Ishikawa (cell line): ENCODE measurements at regions not wholly inside any gene's neighbourhood (a gene's known extent, or its start where the extent isn't known, plus 50 kb on each side); places are given as distances from the start of the nearest gene placed in this dataset.

ENCODE experiments used
- CEBPB ChIP-seq: IDR thresholded peaks from 2 replicates; pipeline ENCODE4 v1.6.1; 2012
- EGR1 ChIP-seq: IDR thresholded peaks from 2 replicates; pipeline ENCODE4 v1.6.1; 2012
- EP300 ChIP-seq: IDR thresholded peaks from 2 replicates; pipeline ENCODE4 v1.6.1; 2012; ENCODE audit warnings: borderline replicate concordance
- FOXM1 ChIP-seq: IDR thresholded peaks from 2 replicates; pipeline ENCODE4 v1.6.1; 2012; ENCODE audit warnings: low read depth, borderline replicate concordance
- MAX ChIP-seq: IDR thresholded peaks from 2 replicates; pipeline ENCODE4 v1.6.1; 2012
- TAF1 ChIP-seq: IDR thresholded peaks from 2 replicates; pipeline ENCODE4 v1.6.1; 2012; ENCODE audit warnings: low read depth, mild to moderate bottlenecking
- TEAD4 ChIP-seq: IDR thresholded peaks from 2 replicates; pipeline ENCODE4 v1.6.1; 2012
- USF1 ChIP-seq: IDR thresholded peaks from 2 replicates; pipeline ENCODE4 v1.6.1; 2012
- YY1 ChIP-seq: IDR thresholded peaks from 2 replicates; pipeline ENCODE4 v1.6.1; 2012; ENCODE audit warnings: low read depth
- TF ChIP-seq, protein P1 (sequence below): IDR thresholded peaks from 2 replicates; pipeline ENCODE4 v1.6.1; 2012; ENCODE audit warnings: low read depth, mild to moderate bottlenecking

DNA sequence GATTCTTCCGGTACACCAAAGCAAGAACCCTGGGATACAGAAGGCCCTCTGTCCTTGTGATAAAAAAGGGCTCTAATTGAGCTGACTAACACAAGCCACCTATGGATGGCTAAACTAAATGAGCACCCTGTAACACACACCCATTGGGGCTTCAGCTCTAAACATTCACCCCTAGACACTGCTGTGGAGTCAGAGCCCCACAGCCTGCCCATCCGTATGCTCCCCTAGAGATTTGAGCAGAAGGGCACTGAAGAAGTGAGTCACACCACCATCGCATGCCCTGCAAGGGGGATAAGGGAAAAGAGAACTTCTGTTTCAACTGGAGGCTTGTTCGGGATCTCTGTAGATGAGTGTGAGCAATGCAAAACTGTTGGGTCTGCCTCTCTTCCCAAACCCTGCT is 545.2 kb downstream of the KCTD8 start:
- TF ChIP-seq EP300: no peak
- TF ChIP-seq, protein P1, sequence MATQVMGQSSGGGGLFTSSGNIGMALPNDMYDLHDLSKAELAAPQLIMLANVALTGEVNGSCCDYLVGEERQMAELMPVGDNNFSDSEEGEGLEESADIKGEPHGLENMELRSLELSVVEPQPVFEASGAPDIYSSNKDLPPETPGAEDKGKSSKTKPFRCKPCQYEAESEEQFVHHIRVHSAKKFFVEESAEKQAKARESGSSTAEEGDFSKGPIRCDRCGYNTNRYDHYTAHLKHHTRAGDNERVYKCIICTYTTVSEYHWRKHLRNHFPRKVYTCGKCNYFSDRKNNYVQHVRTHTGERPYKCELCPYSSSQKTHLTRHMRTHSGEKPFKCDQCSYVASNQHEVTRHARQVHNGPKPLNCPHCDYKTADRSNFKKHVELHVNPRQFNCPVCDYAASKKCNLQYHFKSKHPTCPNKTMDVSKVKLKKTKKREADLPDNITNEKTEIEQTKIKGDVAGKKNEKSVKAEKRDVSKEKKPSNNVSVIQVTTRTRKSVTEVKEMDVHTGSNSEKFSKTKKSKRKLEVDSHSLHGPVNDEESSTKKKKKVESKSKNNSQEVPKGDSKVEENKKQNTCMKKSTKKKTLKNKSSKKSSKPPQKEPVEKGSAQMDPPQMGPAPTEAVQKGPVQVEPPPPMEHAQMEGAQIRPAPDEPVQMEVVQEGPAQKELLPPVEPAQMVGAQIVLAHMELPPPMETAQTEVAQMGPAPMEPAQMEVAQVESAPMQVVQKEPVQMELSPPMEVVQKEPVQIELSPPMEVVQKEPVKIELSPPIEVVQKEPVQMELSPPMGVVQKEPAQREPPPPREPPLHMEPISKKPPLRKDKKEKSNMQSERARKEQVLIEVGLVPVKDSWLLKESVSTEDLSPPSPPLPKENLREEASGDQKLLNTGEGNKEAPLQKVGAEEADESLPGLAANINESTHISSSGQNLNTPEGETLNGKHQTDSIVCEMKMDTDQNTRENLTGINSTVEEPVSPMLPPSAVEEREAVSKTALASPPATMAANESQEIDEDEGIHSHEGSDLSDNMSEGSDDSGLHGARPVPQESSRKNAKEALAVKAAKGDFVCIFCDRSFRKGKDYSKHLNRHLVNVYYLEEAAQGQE: no peak
- TF ChIP-seq CEBPB: no peak
- TF ChIP-seq USF1: no peak
- no peak for TF ChIP-seq TAF1
- TF ChIP-seq TEAD4: no peak
- TF ChIP-seq MAX: no peak
- TF ChIP-seq YY1: no peak
- no peak for TF ChIP-seq EGR1
- TF ChIP-seq FOXM1: no peak
